SK-N-SH (cell line): ENCODE measurements at regions not wholly inside any gene's neighbourhood (a gene's known extent, or its start where the extent isn't known, plus 50 kb on each side); places are given as distances from the start of the nearest gene placed in this dataset.

ENCODE experiments used
- CTCF ChIA-PET: fragments of 300-600, 350-600 bp; formaldehyde crosslinking; extraction: SDS; loops from one replicate; lab custom pipeline; 2021; lab: Yijun Ruan, JAX
- POLR2A ChIA-PET: fragments of 350-600 bp; sonication (Branson Sonifier 250); formaldehyde crosslinking; extraction: SDS; loops from one replicate; lab custom pipeline; 2020; ENCODE audit warnings: antibody characterized with exemption, inconsistent platforms; lab: Yijun Ruan, JAX
- DNase-seq: peaks from one replicate; pipeline ENCODE4 v3.0.0; 2012
- H2AFZ ChIP-seq: fragments of 200-600 bp; sonication (generic); 2 replicates; pipeline ENCODE4 v1.8.1; 2016; ENCODE audit warnings: antibody characterized with exemption, mild to moderate bottlenecking, low read depth
- H3F3A ChIP-seq: fragments of 200-600 bp; sonication (generic); replicated peaks from 2 replicates; pipeline ENCODE3; 2016; ENCODE audit warnings: antibody characterized with exemption, mild to moderate bottlenecking; ENCODE audit not compliant: insufficient read depth
- H3K27ac ChIP-seq, 2 experiments: fragments of 200-500 bp in 1 of 2; fragments of 200-600 bp in 1 of 2; sonication (Bioruptor generic) in 1 of 2; sonication (generic), shearing (Covaris generic) in 1 of 2; 2 replicates each; pipeline versions ENCODE4 v1.5.1 to v1.6.1; 2014 to 2016; ENCODE audit warnings: low read depth in 2 of 2, inconsistent platforms in 1 of 2, low read length in 1 of 2, mild to moderate bottlenecking in 1 of 2, mixed read lengths in 1 of 2
- H3K27me3 ChIP-seq: fragments of 200-600 bp; sonication (generic), shearing (Covaris generic); 2 replicates; pipeline ENCODE4 v1.6.1; 2016; ENCODE audit warnings: mixed run types; ENCODE audit not compliant: insufficient read depth
- H3K36me3 ChIP-seq, 2 experiments: fragments of 200-500 bp in 1 of 2; fragments of 200-600 bp in 1 of 2; sonication (Bioruptor generic) in 1 of 2; sonication (generic) in 1 of 2; replicated peaks in 1 of 2; 2 replicates each; pipeline versions ENCODE3 to v1.5.1; 2014 to 2016; ENCODE audit warnings: low read length in 1 of 2, mild to moderate bottlenecking in 1 of 2; ENCODE audit not compliant: insufficient read depth in 2 of 2, control insufficient read depth in 1 of 2
- H3K4me1 ChIP-seq, 2 experiments: fragments of 200-500 bp in 1 of 2; fragments of 200-600 bp in 1 of 2; sonication (Bioruptor generic) in 1 of 2; sonication (generic), shearing (Covaris generic) in 1 of 2; 2 replicates each; pipeline versions ENCODE4 v1.5.1 to v1.6.1; 2014 to 2016; ENCODE audit warnings: low read depth in 1 of 2, low read length in 1 of 2, mixed run types in 1 of 2; ENCODE audit not compliant: insufficient read depth in 2 of 2, control insufficient read depth in 1 of 2
- H3K4me2 ChIP-seq: fragments of 200-600 bp; sonication (generic), shearing (Covaris generic); 2 replicates; pipeline ENCODE4 v1.6.1; 2017; ENCODE audit warnings: mixed run types
- H3K4me3 ChIP-seq, 2 experiments: fragments of 200-500 bp in 1 of 2; fragments of 200-600 bp in 1 of 2; sonication (Bioruptor generic) in 1 of 2; sonication (generic), shearing (Covaris generic) in 1 of 2; 2 replicates each; pipeline versions ENCODE4 v1.5.1 to v1.8.1; 2014 to 2016; ENCODE audit warnings: low read depth in 2 of 2, inconsistent platforms in 1 of 2, low read length in 1 of 2, mild to moderate bottlenecking in 1 of 2, mixed read lengths in 1 of 2, moderate library complexity in 1 of 2
- H3K79me2 ChIP-seq: fragments of 200-600 bp; sonication (generic); 2 replicates; pipeline ENCODE4 v1.8.1; 2017; ENCODE audit warnings: mild to moderate bottlenecking; ENCODE audit not compliant: insufficient read depth
- H3K9ac ChIP-seq: fragments of 200-600 bp; sonication (generic); 2 replicates; pipeline ENCODE4 v1.6.1; 2017; ENCODE audit warnings: mixed run types
- H3K9me2 ChIP-seq: fragments of 200-600 bp; sonication (generic); 2 replicates; pipeline ENCODE4 v1.6.1; 2017; ENCODE audit warnings: mixed run types
- H3K9me3 ChIP-seq: fragments of 200-600 bp; sonication (generic); 2 replicates; pipeline ENCODE4 v1.6.1; 2017; ENCODE audit warnings: mixed run types, mild to moderate bottlenecking, moderate library complexity
- H4K20me1 ChIP-seq: fragments of 200-600 bp; sonication (generic); 2 replicates; pipeline ENCODE4 v1.6.1; 2017; ENCODE audit warnings: mild to moderate bottlenecking, mixed run types; ENCODE audit not compliant: insufficient read depth
- CHD2 ChIP-seq: fragments of 150-350 bp; IDR thresholded peaks from 2 replicates; pipeline ENCODE4 v1.6.1; 2018; ENCODE audit warnings: low read length; ENCODE audit not compliant: partially characterized antibody
- ELF1 ChIP-seq: IDR thresholded peaks from 2 replicates; pipeline ENCODE4 v1.4.0; 2012
- EZH2phosphoT487 ChIP-seq: fragments of 200-600 bp; sonication (generic); IDR thresholded peaks from 2 replicates; pipeline ENCODE4 v1.6.1; 2017; ENCODE audit warnings: low read depth, mixed run types, mild to moderate bottlenecking, antibody characterized with exemption, moderate library complexity, borderline replicate concordance
- FOSL2 ChIP-seq: IDR thresholded peaks from 2 replicates; pipeline ENCODE4 v1.4.0; 2012; ENCODE audit warnings: low read depth, mild to moderate bottlenecking, moderate library complexity, borderline replicate concordance
- FOXJ3 ChIP-seq: sonication (generic); formaldehyde crosslinking; IDR thresholded peaks from 2 replicates; pipeline ENCODE4 v1.5.1; 2020; ENCODE audit warnings: mild to moderate bottlenecking, missing genetic modification reagents
- FOXM1 ChIP-seq: IDR thresholded peaks from 2 replicates; pipeline ENCODE4 v1.4.0; 2012; ENCODE audit warnings: low read depth, mild to moderate bottlenecking
- JUND ChIP-seq: IDR thresholded peaks from 2 replicates; pipeline ENCODE4 v1.4.0; 2012
- MEF2A ChIP-seq: IDR thresholded peaks from 2 replicates; pipeline ENCODE4 v1.4.0; 2012; ENCODE audit warnings: low read depth, borderline replicate concordance
- MXI1 ChIP-seq: IDR thresholded peaks from 2 replicates; pipeline ENCODE4 v1.6.1; 2012; ENCODE audit warnings: mild to moderate bottlenecking, low read depth, low read length, improper control_type of control experiment
- NRF1 ChIP-seq: IDR thresholded peaks from 2 replicates; pipeline ENCODE4 v1.6.1; 2012; ENCODE audit warnings: low read depth, mild to moderate bottlenecking, low read length
- POLR2AphosphoS5 ChIP-seq: IDR thresholded peaks from 2 replicates; pipeline ENCODE4 v1.6.1; 2012; ENCODE audit warnings: low read depth, low read length
- RAD21 ChIP-seq: IDR thresholded peaks from 2 replicates; pipeline ENCODE4 v1.6.1; 2012; ENCODE audit warnings: mild to moderate bottlenecking, low read length
- RCOR1 ChIP-seq: fragments of 150-350 bp; IDR thresholded peaks from 2 replicates; pipeline ENCODE4 v1.6.1; 2017; ENCODE audit warnings: antibody characterized with exemption, low read length
- RXRA ChIP-seq: IDR thresholded peaks from 2 replicates; pipeline ENCODE4 v1.4.0; 2012; ENCODE audit warnings: low read depth, mild to moderate bottlenecking, borderline replicate concordance
- SIN3A ChIP-seq: IDR thresholded peaks from 2 replicates; pipeline ENCODE4 v1.6.1; 2012; ENCODE audit warnings: low read depth, mild to moderate bottlenecking, low read length, moderate library complexity, borderline replicate concordance
- SMC3 ChIP-seq: IDR thresholded peaks from 2 replicates; pipeline ENCODE4 v1.6.1; 2012; ENCODE audit warnings: low read depth, low read length, improper control_type of control experiment
- TEAD4 ChIP-seq: IDR thresholded peaks from 2 replicates; pipeline ENCODE4 v1.4.0; 2012; ENCODE audit warnings: mild to moderate bottlenecking, borderline replicate concordance; ENCODE audit not compliant: insufficient read depth
- WGBS: methylation state at CpG from one replicate; pipeline ENCODE4 v1.1.6; 2017; ENCODE audit warnings: low lambda C conversion rate; 5-methylcytosine and 5-hydroxymethylcytosine counted together
- TF ChIP-seq, protein P1 (sequence below): IDR thresholded peaks from 2 replicates; pipeline ENCODE4 v1.6.1; 2012; ENCODE audit warnings: mild to moderate bottlenecking, low read depth, low read length, moderate library complexity
- TF ChIP-seq, protein P2 (sequence below): IDR thresholded peaks from 2 replicates; pipeline ENCODE4 v1.4.0; 2012; ENCODE audit warnings: low read depth
- TF ChIP-seq, protein P3 (sequence below): IDR thresholded peaks from 2 replicates; pipeline ENCODE4 v1.4.0; 2012; ENCODE audit warnings: low read depth, borderline replicate concordance

DNA sequence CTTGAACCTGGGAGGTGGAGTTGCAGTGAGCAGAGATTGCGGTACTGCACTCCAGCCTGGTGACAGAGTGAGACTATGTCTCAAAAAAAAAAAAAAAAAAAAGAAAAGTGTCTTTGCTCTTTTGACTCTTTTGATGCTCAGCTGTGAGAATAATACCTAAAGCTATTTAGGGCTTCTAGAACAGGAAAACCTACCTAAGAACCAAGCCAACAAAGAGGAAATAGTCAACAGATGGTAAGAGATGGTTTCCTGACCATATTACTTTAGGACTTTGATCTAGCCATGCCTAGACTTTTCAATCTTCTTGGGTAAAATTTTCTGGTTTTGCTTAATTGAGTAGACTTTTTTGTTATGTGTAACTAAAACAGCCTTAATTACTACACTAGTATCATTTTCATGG is 508.1 kb downstream of the EPHA7 start (continued):
- TF ChIP-seq MXI1, result no peak
- no peak for TF ChIP-seq TEAD4

DNA sequence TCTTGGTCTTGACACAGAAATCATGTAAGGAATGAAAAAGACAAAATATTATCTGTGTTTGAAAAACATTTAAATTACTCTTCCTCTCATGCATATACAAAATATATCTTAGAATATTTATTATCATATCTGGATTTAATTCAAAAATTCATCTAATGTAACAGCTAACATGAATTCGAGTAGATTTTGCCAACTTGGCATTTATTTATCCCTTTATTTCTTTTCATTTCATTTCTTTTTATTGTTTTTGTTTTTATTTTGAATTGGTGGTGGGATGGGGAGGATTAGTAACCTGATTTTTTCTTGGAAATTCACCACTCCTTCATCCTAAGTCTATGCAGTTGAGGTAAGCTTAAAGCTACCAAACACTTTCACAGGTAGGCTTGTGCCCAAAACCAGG is 508.7 kb downstream of the EPHA7 start:
- no peaks in the 10 kb centered on the region for H3F3A ChIP-seq
- CTCF ChIA-PET, result no interaction called here

DNA sequence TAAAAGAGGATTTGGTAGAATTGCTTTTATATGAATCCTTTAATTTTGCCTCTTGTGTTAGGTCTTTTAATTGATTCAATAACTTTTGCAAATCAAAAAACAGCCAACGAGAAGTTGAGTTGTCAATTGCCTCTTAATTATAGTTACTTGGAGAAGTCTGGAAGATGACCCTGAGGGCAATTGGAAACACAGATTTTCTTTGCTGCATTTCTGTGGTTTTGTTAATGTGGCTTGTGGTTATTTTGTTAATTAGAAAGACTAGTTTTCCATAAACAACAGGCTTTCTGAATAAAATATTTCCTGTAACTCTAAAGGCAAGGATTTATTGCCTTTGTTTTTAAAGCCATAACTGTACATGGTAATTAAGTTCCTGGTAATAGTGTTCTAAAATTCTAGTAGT is 513.0 kb downstream of the EPHA7 start:
- no peaks in the 10 kb centered on the region for H3K9me3 ChIP-seq
- H3K4me2 ChIP-seq, result no peak overlapping the region
- no peaks in the 10 kb centered on the region for H3K4me1 ChIP-seq
- no peaks in the 10 kb centered on the region for H3F3A ChIP-seq
- DNase-seq, result no peak
- no peak overlapping the region for H3K9ac ChIP-seq
- CTCF ChIA-PET, result no interaction called here
- POLR2A ChIA-PET, result no interaction called here
- H4K20me1 ChIP-seq, result no peaks in the 10 kb centered on the region
- H3K79me2 ChIP-seq, result no peaks in the 10 kb centered on the region
- no peak overlapping the region for H2AFZ ChIP-seq
- no peak overlapping the region for H3K27ac ChIP-seq
- no peak overlapping the region for H3K4me3 ChIP-seq
- TF ChIP-seq SIN3A, result no peak
- no peak for TF ChIP-seq RXRA
- no peak for TF ChIP-seq NRF1
- no peak for TF ChIP-seq MXI1
- TF ChIP-seq FOXM1, result no peak
- no peak for TF ChIP-seq RAD21
- TF ChIP-seq TEAD4, result no peak
- no peak for TF ChIP-seq FOXJ3 (CRISPR knock-in tag)
- TF ChIP-seq, protein P1, sequence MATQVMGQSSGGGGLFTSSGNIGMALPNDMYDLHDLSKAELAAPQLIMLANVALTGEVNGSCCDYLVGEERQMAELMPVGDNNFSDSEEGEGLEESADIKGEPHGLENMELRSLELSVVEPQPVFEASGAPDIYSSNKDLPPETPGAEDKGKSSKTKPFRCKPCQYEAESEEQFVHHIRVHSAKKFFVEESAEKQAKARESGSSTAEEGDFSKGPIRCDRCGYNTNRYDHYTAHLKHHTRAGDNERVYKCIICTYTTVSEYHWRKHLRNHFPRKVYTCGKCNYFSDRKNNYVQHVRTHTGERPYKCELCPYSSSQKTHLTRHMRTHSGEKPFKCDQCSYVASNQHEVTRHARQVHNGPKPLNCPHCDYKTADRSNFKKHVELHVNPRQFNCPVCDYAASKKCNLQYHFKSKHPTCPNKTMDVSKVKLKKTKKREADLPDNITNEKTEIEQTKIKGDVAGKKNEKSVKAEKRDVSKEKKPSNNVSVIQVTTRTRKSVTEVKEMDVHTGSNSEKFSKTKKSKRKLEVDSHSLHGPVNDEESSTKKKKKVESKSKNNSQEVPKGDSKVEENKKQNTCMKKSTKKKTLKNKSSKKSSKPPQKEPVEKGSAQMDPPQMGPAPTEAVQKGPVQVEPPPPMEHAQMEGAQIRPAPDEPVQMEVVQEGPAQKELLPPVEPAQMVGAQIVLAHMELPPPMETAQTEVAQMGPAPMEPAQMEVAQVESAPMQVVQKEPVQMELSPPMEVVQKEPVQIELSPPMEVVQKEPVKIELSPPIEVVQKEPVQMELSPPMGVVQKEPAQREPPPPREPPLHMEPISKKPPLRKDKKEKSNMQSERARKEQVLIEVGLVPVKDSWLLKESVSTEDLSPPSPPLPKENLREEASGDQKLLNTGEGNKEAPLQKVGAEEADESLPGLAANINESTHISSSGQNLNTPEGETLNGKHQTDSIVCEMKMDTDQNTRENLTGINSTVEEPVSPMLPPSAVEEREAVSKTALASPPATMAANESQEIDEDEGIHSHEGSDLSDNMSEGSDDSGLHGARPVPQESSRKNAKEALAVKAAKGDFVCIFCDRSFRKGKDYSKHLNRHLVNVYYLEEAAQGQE, result no peak
- TF ChIP-seq CHD2, result no peak
- TF ChIP-seq RCOR1, result no peak
- TF ChIP-seq SMC3, result no peak
- no peak for TF ChIP-seq JUND
- TF ChIP-seq POLR2AphosphoS5, result no peak
- TF ChIP-seq, protein P2, sequence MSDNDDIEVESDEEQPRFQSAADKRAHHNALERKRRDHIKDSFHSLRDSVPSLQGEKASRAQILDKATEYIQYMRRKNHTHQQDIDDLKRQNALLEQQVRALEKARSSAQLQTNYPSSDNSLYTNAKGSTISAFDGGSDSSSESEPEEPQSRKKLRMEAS, result no peak
- TF ChIP-seq FOSL2, result no peak
- no peak for TF ChIP-seq EZH2phosphoT487
- no peaks in the 10 kb centered on the region for H3K27me3 ChIP-seq
- no peaks in the 10 kb centered on the region for H3K9me2 ChIP-seq
- WGBS, result 0% methylated on average over 1 of the region's 1 CpG
- H3K36me3 ChIP-seq, result no peaks in the 10 kb centered on the region

More for the DNA sequence above, 508.7 kb downstream of the EPHA7 start:
- H3K9me2 ChIP-seq, result no peaks in the 10 kb centered on the region
- DNase-seq, result no peak
- H2AFZ ChIP-seq, result no peak overlapping the region
- no peaks in the 10 kb centered on the region for H3K36me3 ChIP-seq
- POLR2A ChIA-PET, result no interaction called here
- H3K27me3 ChIP-seq, result no peaks in the 10 kb centered on the region
- H3K79me2 ChIP-seq, result no peaks in the 10 kb centered on the region
- no peak overlapping the region for H3K9ac ChIP-seq
- WGBS, result 0% methylated on average over 1 of the region's 1 CpG
- H3K4me2 ChIP-seq, result no peak overlapping the region
- H3K27ac ChIP-seq, result no peak overlapping the region
- no peak overlapping the region for H3K4me3 ChIP-seq
- no peaks in the 10 kb centered on the region for H3K4me1 ChIP-seq
- H4K20me1 ChIP-seq, result no peaks in the 10 kb centered on the region
- H3K9me3 ChIP-seq, result no peaks in the 10 kb centered on the region
- TF ChIP-seq SMC3, result no peak
- no peak for TF ChIP-seq SIN3A
- no peak for TF ChIP-seq MEF2A
- TF ChIP-seq FOXM1, result no peak
- TF ChIP-seq MXI1, result no peak
- no peak for TF ChIP-seq ELF1
- TF ChIP-seq TEAD4, result no peak
- TF ChIP-seq, protein P3, sequence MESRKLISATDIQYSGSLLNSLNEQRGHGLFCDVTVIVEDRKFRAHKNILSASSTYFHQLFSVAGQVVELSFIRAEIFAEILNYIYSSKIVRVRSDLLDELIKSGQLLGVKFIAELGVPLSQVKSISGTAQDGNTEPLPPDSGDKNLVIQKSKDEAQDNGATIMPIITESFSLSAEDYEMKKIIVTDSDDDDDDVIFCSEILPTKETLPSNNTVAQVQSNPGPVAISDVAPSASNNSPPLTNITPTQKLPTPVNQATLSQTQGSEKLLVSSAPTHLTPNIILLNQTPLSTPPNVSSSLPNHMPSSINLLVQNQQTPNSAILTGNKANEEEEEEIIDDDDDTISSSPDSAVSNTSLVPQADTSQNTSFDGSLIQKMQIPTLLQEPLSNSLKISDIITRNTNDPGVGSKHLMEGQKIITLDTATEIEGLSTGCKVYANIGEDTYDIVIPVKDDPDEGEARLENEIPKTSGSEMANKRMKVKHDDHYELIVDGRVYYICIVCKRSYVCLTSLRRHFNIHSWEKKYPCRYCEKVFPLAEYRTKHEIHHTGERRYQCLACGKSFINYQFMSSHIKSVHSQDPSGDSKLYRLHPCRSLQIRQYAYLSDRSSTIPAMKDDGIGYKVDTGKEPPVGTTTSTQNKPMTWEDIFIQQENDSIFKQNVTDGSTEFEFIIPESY, result no peak
- no peak for TF ChIP-seq FOXJ3 (CRISPR knock-in tag)
